Gastroesophageal sphincter (tissue), 3 donors: ENCODE measurements at regions not wholly inside any gene's neighbourhood (a gene's known extent, or its start where the extent isn't known, plus 50 kb on each side); places are given as distances from the start of the nearest gene placed in this dataset.
"Not testable (repeated sequence)": the region's sequence is repeated elsewhere in the genome, so short reads cannot be mapped to it uniquely, and the experiment has no call there.

Experiments used
- CTCF ChIP-seq, 4 experiments: fragments of 200-600 bp in 2 of 4; fragments of 450-650 bp in 2 of 4; sonication (generic) in 1 of 4; IDR thresholded peaks; one replicate each; pipeline ENCODE4 v1.5.1; 2017 to 2019; ENCODE audit warnings: antibody characterized with exemption in 4 of 4, mild to moderate bottlenecking in 2 of 4, moderate library complexity in 2 of 4
- EP300 ChIP-seq: sonication (generic); formaldehyde crosslinking; IDR thresholded peaks from one replicate; pipeline ENCODE4 v1.6.1; 2017; ENCODE audit warnings: antibody characterized with exemption, mild to moderate bottlenecking
- POLR2A ChIP-seq, 2 donors: fragments of 450-650 bp; IDR thresholded peaks; one replicate each; pipeline ENCODE4 v1.6.1; 2017; ENCODE audit warnings: antibody characterized with exemption in 2 of 2, mild to moderate bottlenecking in 2 of 2, moderate library complexity in 1 of 2

GRCh38 chr7:63856466-63856865, 142.2 kb upstream of the ZNF722 start:
- not testable (repeated sequence) for TF ChIP-seq CTCF (IDR thresholded peaks at IDR 0.05); EP300; POLR2A (IDR thresholded peaks at IDR 0.05)
